CD4-positive, alpha-beta T cell (primary cell): ENCODE measurements at regions not wholly inside any gene's neighbourhood (a gene's known extent, or its start where the extent isn't known, plus 50 kb on each side); places are given as distances from the start of the nearest gene placed in this dataset.

ENCODE experiments used
- ATAC-seq: fragments of 200-7000 bp; cut with Tn5 transposase; one replicate; pipeline ENCODE4 v1.10.0; 2022; ENCODE audit warnings: mild to moderate bottlenecking; ENCODE audit not compliant: poor library complexity
- CTCF ChIA-PET: fragments of 350-600 bp; sonication (Branson Sonifier 250); formaldehyde crosslinking; loops from one replicate; lab custom pipeline; 2021; ENCODE audit warnings: antibody characterized with exemption, inconsistent platforms; lab: Charles Lee
- POLR2A ChIA-PET: fragments of 350-600 bp; sonication (Branson Sonifier 250); formaldehyde crosslinking; loops from one replicate; lab custom pipeline; 2021; ENCODE audit warnings: antibody characterized with exemption, inconsistent platforms; lab: Charles Lee
- DNase-seq, 14 experiments: peaks; one replicate each; pipeline ENCODE4 v3.0.0-alpha.2; 2013 to 2020; ENCODE audit warnings: mixed read lengths in 2 of 14
- H3K27ac ChIP-seq, 2 donors: one replicate each; pipeline versions ENCODE4 v1.5.1 to v1.7.0; 2013; ENCODE audit warnings: low read length in 2 of 2, low read depth in 1 of 2, mild to moderate bottlenecking in 1 of 2
- H3K27me3 ChIP-seq, 2 experiments: 1 replicate in 1 of 2; 2 replicates in 1 of 2; pipeline versions ENCODE4 v1.6.1 to v1.7.0; 2013; ENCODE audit warnings: low read length in 2 of 2, control low read depth in 1 of 2, mild to moderate bottlenecking in 1 of 2, moderate library complexity in 1 of 2; ENCODE audit not compliant: insufficient read depth in 2 of 2, control insufficient read depth in 1 of 2
- H3K36me3 ChIP-seq: one replicate; pipeline ENCODE4 v1.6.1; 2013; ENCODE audit warnings: low read length, control low read depth; ENCODE audit not compliant: insufficient read depth
- H3K4me1 ChIP-seq: one replicate; pipeline ENCODE4 v1.6.1; 2013; ENCODE audit warnings: low read length, control low read depth; ENCODE audit not compliant: insufficient read depth
- H3K4me3 ChIP-seq: one replicate; pipeline ENCODE4 v1.5.1; 2013; ENCODE audit warnings: mild to moderate bottlenecking, low read length, moderate library complexity
- H3K9me3 ChIP-seq, 2 experiments: 1 replicate in 1 of 2; 2 replicates in 1 of 2; pipeline versions ENCODE4 v1.6.1 to v1.7.0; 2013; ENCODE audit warnings: low read length in 2 of 2, mild to moderate bottlenecking in 2 of 2, control low read depth in 1 of 2, moderate library complexity in 1 of 2; ENCODE audit not compliant: control insufficient read depth in 1 of 2, insufficient read depth in 1 of 2
- H3K27ac Mint-ChIP-seq: one replicate; pipeline ENCODE4 v1.8.0; 2020; ENCODE audit warnings: mixed read lengths
- H3K27me3 Mint-ChIP-seq: one replicate; pipeline ENCODE4 v1.8.0; 2021; ENCODE audit warnings: mixed read lengths
- H3K36me3 Mint-ChIP-seq: one replicate; pipeline ENCODE4 v1.8.0; 2021; ENCODE audit warnings: low read depth, mixed read lengths
- H3K4me1 Mint-ChIP-seq: one replicate; pipeline ENCODE4 v1.8.0; 2021; ENCODE audit warnings: low read depth, mixed read lengths
- H3K4me3 Mint-ChIP-seq: one replicate; pipeline ENCODE4 v1.8.0; 2020; ENCODE audit warnings: mild to moderate bottlenecking, mixed read lengths
- H3K9me3 Mint-ChIP-seq: one replicate; pipeline ENCODE4 v1.8.0; 2020; ENCODE audit warnings: mixed read lengths
- intact Hi-C, 2 experiments: fragments of 100-400 bp; cut with DNase I in 1 of 2; cut with micrococcal nuclease in 1 of 2; formaldehyde crosslinking; loops; one replicate each; pipeline versions ENCODE4 v1.15.1 to v1.9.0; 2023 to 2025; cut with DNase I, micrococcal nuclease
- TF ChIP-seq, protein P1 (sequence below): fragments of 200-600 bp; IDR thresholded peaks from one replicate; pipeline ENCODE4 v1.8.0; 2022; ENCODE audit warnings: antibody characterized with exemption, mild to moderate bottlenecking

- H3K27ac Mint-ChIP-seq, result no peak overlapping the region
- TF ChIP-seq, protein P1, sequence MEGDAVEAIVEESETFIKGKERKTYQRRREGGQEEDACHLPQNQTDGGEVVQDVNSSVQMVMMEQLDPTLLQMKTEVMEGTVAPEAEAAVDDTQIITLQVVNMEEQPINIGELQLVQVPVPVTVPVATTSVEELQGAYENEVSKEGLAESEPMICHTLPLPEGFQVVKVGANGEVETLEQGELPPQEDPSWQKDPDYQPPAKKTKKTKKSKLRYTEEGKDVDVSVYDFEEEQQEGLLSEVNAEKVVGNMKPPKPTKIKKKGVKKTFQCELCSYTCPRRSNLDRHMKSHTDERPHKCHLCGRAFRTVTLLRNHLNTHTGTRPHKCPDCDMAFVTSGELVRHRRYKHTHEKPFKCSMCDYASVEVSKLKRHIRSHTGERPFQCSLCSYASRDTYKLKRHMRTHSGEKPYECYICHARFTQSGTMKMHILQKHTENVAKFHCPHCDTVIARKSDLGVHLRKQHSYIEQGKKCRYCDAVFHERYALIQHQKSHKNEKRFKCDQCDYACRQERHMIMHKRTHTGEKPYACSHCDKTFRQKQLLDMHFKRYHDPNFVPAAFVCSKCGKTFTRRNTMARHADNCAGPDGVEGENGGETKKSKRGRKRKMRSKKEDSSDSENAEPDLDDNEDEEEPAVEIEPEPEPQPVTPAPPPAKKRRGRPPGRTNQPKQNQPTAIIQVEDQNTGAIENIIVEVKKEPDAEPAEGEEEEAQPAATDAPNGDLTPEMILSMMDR, result no peak
- ChIA-PET CTCF (interaction anchor here (1.2 kb wide), 1 partner anchor 15 kb away, joined by 3 read pairs; no protein-coding TSS in a partner anchor), POLR2A (no interaction called here)
- H3K4me1 Mint-ChIP-seq, result no peaks in the 10 kb centered on the region
- intact Hi-C loops, result no loop called here
- DNase-seq (no peak), ATAC-seq (no peak)
- H3K9me3 ChIP-seq, result no peaks in the 10 kb centered on the region
- no peaks in the 10 kb centered on the region for H3K9me3 Mint-ChIP-seq
- H3K27ac ChIP-seq, result no peak overlapping the region
- no peaks in the 10 kb centered on the region for H3K36me3 Mint-ChIP-seq
- H3K4me1 ChIP-seq, result no peaks in the 10 kb centered on the region
- peaks cover 0 to 20% of the 10 kb centered on the region in 2 experiments for H3K27me3 ChIP-seq
- no peak overlapping the region for H3K4me3 ChIP-seq
- H3K36me3 ChIP-seq, result no peaks in the 10 kb centered on the region
- H3K4me3 Mint-ChIP-seq, result no peak overlapping the region
- peaks cover 15% of the 10 kb centered on the region for H3K27me3 Mint-ChIP-seq
Observed at GRCh38 chr1:90783181-90783580, 66.1 kb upstream of the BARHL2 start.

GRCh38 chr1:90782046-90782445, 64.9 kb upstream of the BARHL2 start:
- DNase-seq (no peak), ATAC-seq (no peak)
- CTCF ChIA-PET, result no interaction called here
- Mint-ChIP-seq H3K4me1 (no peaks in the 10 kb centered on the region), H3K9me3 (no peaks in the 10 kb centered on the region), H3K4me3 (no peak overlapping the region), H3K27ac (no peak overlapping the region), H3K36me3 (no peaks in the 10 kb centered on the region), H3K27me3 (peaks cover 15% of the 10 kb centered on the region)
- H3K9me3 ChIP-seq, result no peaks in the 10 kb centered on the region
- H3K4me3 ChIP-seq, result no peak overlapping the region
- no peak overlapping the region for H3K27ac ChIP-seq
- H3K4me1 ChIP-seq, result no peaks in the 10 kb centered on the region
- POLR2A ChIA-PET, result no interaction called here
- H3K36me3 ChIP-seq, result no peaks in the 10 kb centered on the region
- peaks cover 0 to 15% of the 10 kb centered on the region in 2 experiments for H3K27me3 ChIP-seq
- intact Hi-C loops, result no loop called here
- TF ChIP-seq, protein P1, result no peak

GRCh38 chr1:90781534-90781933, 64.4 kb upstream of the BARHL2 start:
- Mint-ChIP-seq H3K4me1 (no peaks in the 10 kb centered on the region), H3K4me3 (no peak overlapping the region), H3K27me3 (peaks cover 15% of the 10 kb centered on the region), H3K9me3 (no peaks in the 10 kb centered on the region), H3K36me3 (no peaks in the 10 kb centered on the region), H3K27ac (no peak overlapping the region)
- H3K27ac ChIP-seq, result no peak overlapping the region
- intact Hi-C loops, result no loop called here
- no peak overlapping the region for H3K4me3 ChIP-seq
- H3K4me1 ChIP-seq, result no peaks in the 10 kb centered on the region
- ChIA-PET CTCF (no interaction called here), POLR2A (no interaction called here)
- DNase-seq (no peak), ATAC-seq (no peak)
- H3K27me3 ChIP-seq, result peaks cover 0 to 15% of the 10 kb centered on the region in 2 experiments
- H3K9me3 ChIP-seq, result no peaks in the 10 kb centered on the region
- H3K36me3 ChIP-seq, result no peaks in the 10 kb centered on the region
- TF ChIP-seq, protein P1, result no peak
